A172 (cell line): ENCODE measurements at regions not wholly inside any gene's neighbourhood (a gene's known extent, or its start where the extent isn't known, plus 50 kb on each side); places are given as distances from the start of the nearest gene placed in this dataset.

Source experiments
- DNase-seq: peaks from one replicate; pipeline ENCODE4 v3.0.0-alpha.2; 2015; ENCODE audit warnings: low spot score

- DNase-seq: no peak
These were observed 1453.2 kb downstream of the PLA2G4A start for GRCh38 chr1:188281921-188282320.

DNA sequence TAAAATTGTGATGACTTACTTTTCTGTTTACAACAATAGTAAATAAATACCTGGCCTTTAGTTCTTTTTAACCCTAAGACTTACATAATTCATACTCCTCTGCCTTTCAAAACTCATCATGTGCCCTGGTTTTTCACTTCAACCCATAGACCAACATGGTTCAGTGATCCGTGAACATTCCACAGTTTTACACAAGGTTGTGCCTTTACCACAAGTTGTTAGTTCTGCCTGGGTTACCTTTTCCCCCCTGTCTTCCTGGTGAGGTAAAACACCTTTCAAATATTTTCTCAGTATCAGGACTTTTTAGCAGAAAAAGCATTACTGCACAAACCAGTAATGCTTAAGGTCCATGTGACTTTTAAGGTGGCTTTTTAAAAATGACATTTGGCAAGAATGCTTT is 1466.4 kb downstream of the PLA2G4A start:
- DNase-seq: no peak

GRCh38 chr1:188302746-188303145 is 1474.0 kb downstream of the PLA2G4A start:
- DNase-seq: no peak

- no peak for DNase-seq
These were observed 1485.9 kb downstream of the PLA2G4A start for GRCh38 chr1:188314557-188315137.

DNA sequence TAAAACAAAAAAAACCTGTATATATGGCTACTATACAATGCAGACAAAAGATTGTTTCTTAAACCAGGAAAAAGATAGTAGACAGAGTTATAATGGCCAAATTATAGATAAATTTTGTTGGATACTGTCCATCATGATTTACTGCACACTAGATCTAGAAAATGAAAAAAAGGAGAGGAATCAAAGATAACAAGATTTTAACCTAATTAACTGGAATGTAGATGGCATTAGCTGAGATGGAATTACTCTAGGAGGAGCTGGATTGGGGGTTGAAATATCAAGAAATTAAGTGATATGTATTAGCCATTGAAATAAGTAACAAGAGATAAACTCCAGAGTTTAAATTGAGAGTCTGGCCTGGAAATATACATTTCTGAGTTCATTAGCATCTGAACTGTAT is 1489.1 kb downstream of the PLA2G4A start:
- no peak for DNase-seq

DNA sequence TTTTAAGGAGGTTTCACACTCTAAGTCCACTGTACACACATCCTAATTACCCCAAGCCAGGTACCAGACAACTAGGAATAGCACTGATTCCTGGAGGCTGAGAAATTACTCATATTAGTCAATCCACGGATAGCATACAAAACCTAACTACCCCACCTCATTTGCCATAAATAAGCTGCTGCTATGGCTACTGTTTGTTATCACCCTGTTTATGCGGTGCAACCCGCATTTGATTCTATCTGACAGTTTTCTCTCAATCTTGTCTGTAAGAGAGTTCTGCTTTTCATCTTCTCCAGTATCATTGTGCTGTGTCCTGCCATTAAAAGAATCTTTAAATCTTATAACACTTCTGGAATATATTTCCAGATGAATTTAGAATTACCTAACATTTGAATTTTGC is 1496.5 kb downstream of the PLA2G4A start:
- no peak for DNase-seq

GRCh38 chr1:188343914-188344313 is 1515.2 kb downstream of the PLA2G4A start:
- DNase-seq: no peak

- DNase-seq: no peak
These were observed 1521.4 kb downstream of the PLA2G4A start for GRCh38 chr1:188350104-188350503.

- DNase-seq: no peak
These were observed 1526.3 kb downstream of the PLA2G4A start for GRCh38 chr1:188355082-188355481.

DNA sequence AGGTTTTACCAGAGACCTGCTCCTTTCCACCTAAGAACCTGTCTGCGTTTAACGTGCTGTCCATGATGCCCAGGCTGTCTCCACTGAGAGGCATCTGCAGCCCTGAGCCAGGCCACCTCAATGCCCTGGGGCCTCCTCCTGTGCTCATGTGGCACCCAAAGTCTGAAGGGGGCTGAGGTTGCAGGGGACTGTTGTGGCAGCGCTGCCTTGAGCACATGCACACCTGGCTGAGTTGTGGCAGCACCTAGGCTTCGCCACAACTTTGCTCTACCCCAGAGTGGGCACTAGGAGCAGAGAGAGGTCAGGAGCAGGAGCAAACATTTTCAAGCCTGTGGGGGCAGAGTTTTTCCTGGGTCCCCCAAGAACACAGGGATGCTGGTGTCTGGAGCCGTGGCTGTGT is 1527.1 kb downstream of the PLA2G4A start:
- no peak for DNase-seq

DNA sequence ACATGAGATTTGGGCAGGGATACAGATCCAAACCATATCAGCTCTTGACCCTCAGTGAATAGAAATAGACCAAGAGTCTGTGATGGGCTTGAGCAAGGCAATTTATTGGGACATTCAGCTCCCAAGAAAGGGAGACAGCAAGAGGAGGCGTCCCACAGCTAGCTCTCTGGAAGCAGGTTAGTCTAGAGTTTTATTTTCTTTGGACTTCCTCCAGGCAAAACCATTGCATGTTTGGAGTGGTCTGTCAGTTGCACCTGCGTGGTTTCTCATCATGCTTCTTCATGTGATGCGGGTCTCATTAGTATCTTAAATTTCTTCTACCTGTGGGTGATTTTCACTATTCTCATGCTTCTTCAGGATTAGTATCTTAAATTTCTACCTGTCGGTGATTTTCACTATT is 1530.6 kb downstream of the PLA2G4A start:
- no peak for DNase-seq

DNA sequence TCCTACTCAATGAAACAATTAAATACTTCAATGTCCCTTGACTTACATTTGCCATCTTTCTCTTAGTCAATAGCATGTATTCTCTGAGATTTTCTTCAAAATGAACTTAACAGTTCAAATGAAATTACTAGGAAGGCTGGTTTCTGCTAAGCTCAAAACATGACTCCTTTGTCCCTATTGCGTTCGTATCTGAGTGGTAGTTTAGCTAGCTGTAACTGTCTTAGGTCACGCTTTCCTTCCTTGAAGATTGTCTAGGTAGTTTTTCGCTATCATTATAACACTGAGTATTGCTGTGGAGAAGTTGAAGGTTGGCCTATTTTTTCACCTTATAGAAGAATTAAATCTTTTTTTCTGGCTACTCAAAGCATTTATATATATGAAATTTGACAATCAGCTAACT is 1535.2 kb downstream of the PLA2G4A start:
- DNase-seq: peak; percentile 44

- DNase-seq: no peak
These were observed 1536.2 kb downstream of the PLA2G4A start for GRCh38 chr1:188364927-188365449.

DNA sequence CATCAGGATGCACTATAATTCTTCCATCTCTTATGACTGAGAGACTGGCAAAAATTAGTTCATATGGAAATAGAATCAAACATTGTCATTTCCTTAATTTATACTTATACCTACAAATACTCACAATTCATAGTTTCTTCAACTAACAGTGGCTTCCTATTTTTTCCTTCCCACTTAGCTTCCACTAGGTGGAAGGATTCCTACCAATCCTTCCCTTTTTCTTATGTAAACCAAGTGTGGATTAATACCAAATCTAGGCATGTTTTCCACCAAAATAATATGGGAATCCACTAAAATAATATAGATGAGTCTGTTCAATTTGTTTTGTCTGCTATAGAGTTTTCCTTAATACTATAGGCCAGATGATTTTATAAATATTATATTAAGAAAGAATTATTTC is 1537.1 kb downstream of the PLA2G4A start:
- no peak for DNase-seq

DNA sequence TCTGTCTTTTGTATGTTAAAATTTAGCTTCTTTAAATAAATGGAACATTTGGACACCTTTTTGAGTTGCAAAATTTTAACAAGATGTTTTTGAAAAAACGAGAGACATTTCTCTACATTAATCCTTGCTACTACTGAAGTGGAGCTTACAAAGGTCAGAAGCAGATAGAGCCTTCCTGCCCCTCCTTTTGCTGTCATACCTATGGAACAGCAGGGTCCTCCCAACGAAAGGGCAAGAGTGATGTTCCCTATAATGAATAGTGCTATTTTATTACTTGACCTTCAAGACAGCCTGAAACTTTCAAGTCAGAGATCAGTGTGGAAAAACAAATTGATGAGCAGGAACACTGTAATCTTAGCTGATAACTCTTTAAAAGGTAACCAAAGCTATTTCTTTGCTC is 1538.9 kb downstream of the PLA2G4A start:
- no peak for DNase-seq

GRCh38 chr1:188371295-188371806 is 1542.6 kb downstream of the PLA2G4A start:
- DNase-seq: no peak

DNA sequence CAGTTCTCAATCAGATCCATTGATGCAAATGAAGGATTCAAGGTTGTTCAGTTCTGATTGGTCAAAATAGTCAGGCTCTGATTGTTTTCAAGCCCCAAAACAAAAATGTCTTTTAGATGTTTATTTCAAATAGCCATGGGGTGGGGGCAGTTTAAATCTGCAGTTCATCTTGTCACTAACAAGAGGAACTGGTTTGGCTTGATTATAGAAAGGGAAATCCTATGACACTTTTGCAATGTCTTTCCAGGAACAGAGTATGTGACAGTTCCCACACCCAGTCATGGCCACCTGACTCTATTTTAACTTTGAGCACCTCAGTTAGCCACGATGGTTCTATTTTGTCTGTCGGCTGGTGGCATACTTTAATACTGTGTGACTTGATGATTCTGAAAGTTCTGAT is 1544.1 kb downstream of the PLA2G4A start:
- no peak for DNase-seq

DNA sequence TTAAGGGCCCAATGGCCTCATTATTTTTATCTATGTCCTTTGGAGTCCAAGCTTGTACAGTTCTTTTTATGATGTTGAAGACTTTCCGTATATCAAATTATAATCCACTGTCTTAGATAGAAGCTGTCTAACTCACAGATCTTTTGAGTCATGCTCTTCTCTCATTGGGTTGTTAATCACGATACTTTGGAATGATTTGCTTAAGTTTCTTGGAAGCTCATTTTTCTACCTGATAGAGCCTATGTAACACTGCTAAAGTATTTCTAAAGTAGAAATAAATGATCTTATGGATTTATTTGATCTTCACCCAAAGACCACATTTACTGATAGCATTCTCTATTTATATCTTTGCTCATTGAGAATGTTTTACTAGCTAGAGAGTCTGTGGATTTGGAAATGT is 1554.1 kb downstream of the PLA2G4A start:
- no peak for DNase-seq

DNA sequence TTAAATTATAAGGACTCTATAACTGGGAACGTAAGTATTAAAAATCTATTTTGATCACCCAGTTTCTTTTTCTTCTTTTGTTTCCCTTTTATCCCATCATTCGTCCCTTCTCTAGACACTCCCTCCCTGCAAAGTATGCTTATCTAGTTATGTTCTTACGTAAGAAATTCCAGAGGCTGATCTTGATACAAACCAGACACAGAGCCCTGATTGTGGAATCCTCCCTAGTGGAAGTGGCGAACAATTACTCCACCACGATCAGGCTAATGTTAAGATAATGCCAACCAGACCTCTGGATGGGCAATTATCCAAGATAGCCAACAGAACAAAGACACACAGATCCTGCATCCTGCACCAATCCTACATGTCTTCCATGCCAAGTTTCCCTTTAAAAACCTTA is 1557.4 kb downstream of the PLA2G4A start:
- no peak for DNase-seq

GRCh38 chr1:188386666-188387065 is 1557.9 kb downstream of the PLA2G4A start:
- DNase-seq: no peak

DNA sequence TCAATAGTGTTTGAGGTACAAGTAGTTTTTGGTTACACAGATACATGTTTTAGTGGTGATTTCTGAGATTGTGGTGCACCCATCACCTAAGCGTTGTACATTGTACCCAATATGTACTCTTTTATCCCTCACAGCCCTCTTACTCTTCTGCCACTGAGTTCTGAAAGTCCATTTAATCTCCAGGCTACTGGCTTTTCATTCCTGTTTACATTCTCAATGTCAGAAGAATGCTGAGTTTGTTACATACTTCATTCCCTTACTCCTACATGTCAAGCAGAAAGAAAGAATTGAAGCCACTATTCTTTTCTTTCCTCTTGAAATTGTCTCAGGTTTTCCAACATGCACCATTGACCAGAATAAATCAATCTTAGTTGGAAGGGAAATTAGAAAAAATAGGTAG is 1565.9 kb downstream of the PLA2G4A start:
- no peak for DNase-seq

- no peak for DNase-seq
These were observed 1568.8 kb downstream of the PLA2G4A start for GRCh38 chr1:188397521-188397920.

DNA sequence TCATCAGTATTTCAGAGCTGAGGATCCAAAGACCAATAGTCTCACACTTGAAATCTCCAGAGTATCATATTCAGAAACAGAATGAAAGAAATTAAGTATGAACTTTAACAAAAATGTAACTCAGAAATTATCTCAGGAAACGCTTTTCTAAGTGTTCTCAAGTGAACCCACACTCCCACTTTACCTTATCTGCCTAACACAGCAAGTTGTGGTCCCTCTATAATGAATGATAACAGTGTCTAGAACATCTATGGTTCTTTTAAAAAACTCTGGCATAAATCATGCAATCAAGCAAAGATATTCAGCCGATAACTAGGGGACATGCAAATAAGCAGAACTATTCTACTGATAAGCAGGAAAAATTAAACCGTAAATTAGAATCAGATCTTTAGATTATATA is 1574.2 kb downstream of the PLA2G4A start:
- no peak for DNase-seq

GRCh38 chr1:188406636-188407035 is 1577.9 kb downstream of the PLA2G4A start:
- no peak for DNase-seq
